Gastroesophageal sphincter (tissue), 4 donors: ENCODE measurements at regions not wholly inside any gene's neighbourhood (a gene's known extent, or its start where the extent isn't known, plus 50 kb on each side); places are given as distances from the start of the nearest gene placed in this dataset.

Source experiments
- ATAC-seq: fragments of 150-250 bp; one replicate; pipeline ENCODE4 v1.9.1; 2016; ENCODE audit warnings: mild to moderate bottlenecking, moderate library complexity
- H3K27ac ChIP-seq, 4 donors: fragments of 200-600 bp; sonication (generic) in 3 of 4; 1 replicate in 3 of 4; 2 replicates in 1 of 4; pipeline ENCODE4 v1.5.1; 2016 to 2019
- H3K27me3 ChIP-seq: fragments of 200-600 bp; sonication (generic); one replicate; pipeline ENCODE4 v1.5.1; 2019
- H3K36me3 ChIP-seq, 2 donors: fragments of 200-600 bp; sonication (generic); one replicate each; pipeline ENCODE4 v1.5.1; 2019; ENCODE audit warnings: control low read depth in 1 of 2
- H3K4me1 ChIP-seq, 3 donors: fragments of 200-600 bp; sonication (generic); 1 replicate in 2 of 3; 2 replicates in 1 of 3; pipeline ENCODE4 v1.5.1; 2016 to 2019; ENCODE audit warnings: control low read depth in 2 of 3
- H3K4me3 ChIP-seq, 2 donors: fragments of 200-600 bp; sonication (generic); one replicate each; pipeline ENCODE4 v1.5.1; 2019; ENCODE audit warnings: mild to moderate bottlenecking in 1 of 2, moderate library complexity in 1 of 2
- H3K9me3 ChIP-seq, 3 donors: fragments of 200-600 bp; sonication (generic); one replicate each; pipeline ENCODE4 v1.5.1; 2017 to 2019; ENCODE audit warnings: control low read depth in 2 of 3
- CTCF ChIP-seq, 4 experiments: fragments of 200-600 bp in 2 of 4; fragments of 450-650 bp in 2 of 4; sonication (generic) in 1 of 4; IDR thresholded peaks; one replicate each; pipeline ENCODE4 v1.5.1; 2017 to 2019; ENCODE audit warnings: antibody characterized with exemption in 4 of 4, mild to moderate bottlenecking in 2 of 4, moderate library complexity in 2 of 4
- EP300 ChIP-seq: sonication (generic); formaldehyde crosslinking; IDR thresholded peaks from one replicate; pipeline ENCODE4 v1.6.1; 2017; ENCODE audit warnings: antibody characterized with exemption, mild to moderate bottlenecking
- POLR2A ChIP-seq, 2 donors: fragments of 450-650 bp; IDR thresholded peaks; one replicate each; pipeline ENCODE4 v1.6.1; 2017; ENCODE audit warnings: antibody characterized with exemption in 2 of 2, mild to moderate bottlenecking in 2 of 2, moderate library complexity in 1 of 2
- POLR2AphosphoS5 ChIP-seq: sonication (generic); formaldehyde crosslinking; IDR thresholded peaks from one replicate; pipeline ENCODE4 v1.6.1; 2017; ENCODE audit warnings: antibody characterized with exemption
- WGBS, 2 donors: methylation state at CpG; one replicate each; pipeline ENCODE4 v1.1.5; 2018; ENCODE audit warnings: low coverage in 1 of 2; 5-methylcytosine and 5-hydroxymethylcytosine counted together

GRCh38 chr12:116461060-116461459 is 98.1 kb upstream of the MAP1LC3B2 start:
- WGBS, 2 donors, result 93 to 94% methylated on average over 2 to 3 of the region's 6 CpGs
- H3K27ac ChIP-seq, result no peak overlapping the region

GRCh38 chr12:116463366-116463765 is 95.8 kb upstream of the MAP1LC3B2 start:
- Histone ChIP-seq H3K9me3 (no peaks in the 10 kb centered on the region), H3K27me3 (no peaks in the 10 kb centered on the region), H3K4me3 (no peak overlapping the region), H3K27ac (no peak overlapping the region), H3K4me1 (no peaks in the 10 kb centered on the region), H3K36me3 (no peaks in the 10 kb centered on the region)
- no peak for ATAC-seq
- TF ChIP-seq EP300, result no peak
- no peak for TF ChIP-seq POLR2A (IDR thresholded peaks at IDR 0.05)
- no peak for TF ChIP-seq POLR2AphosphoS5
- TF ChIP-seq CTCF (IDR thresholded peaks at IDR 0.05), result no peak
- WGBS, 2 donors, result 100% methylated on average over 1 of the region's 1 CpG; no CpG with 5 or more reads in 1 of the 2 donors

More at GRCh38 chr12:116461060-116461459, 98.1 kb upstream of the MAP1LC3B2 start:
- Histone ChIP-seq H3K4me3 (no peak overlapping the region), H3K4me1 (peaks cover 0 to 12% (median 6%) of the 10 kb centered on the region in 3 donors), H3K27me3 (no peaks in the 10 kb centered on the region), H3K9me3 (no peaks in the 10 kb centered on the region), H3K36me3 (no peaks in the 10 kb centered on the region)
- no peak for ATAC-seq
- no peak for TF ChIP-seq EP300

- WGBS, 2 donors, result 83 to 92% methylated on average over 2 of the region's 3 CpGs
- H3K27ac ChIP-seq, result no peak overlapping the region
Observed at GRCh38 chr12:116465407-116465806, 93.8 kb upstream of the MAP1LC3B2 start.

GRCh38 chr12:116465856-116466255 is 93.3 kb upstream of the MAP1LC3B2 start:
- TF ChIP-seq CTCF (IDR thresholded peaks at IDR 0.05), result no peak
- no peak for TF ChIP-seq EP300
- TF ChIP-seq POLR2A (IDR thresholded peaks at IDR 0.05), result no peak
- no peak for TF ChIP-seq POLR2AphosphoS5
- H3K27me3 ChIP-seq, result no peaks in the 10 kb centered on the region
- H3K4me1 ChIP-seq, result no peaks in the 10 kb centered on the region
- H3K36me3 ChIP-seq, result no peaks in the 10 kb centered on the region
- H3K4me3 ChIP-seq, result no peak overlapping the region
- H3K27ac ChIP-seq, result no peak overlapping the region
- no peak for ATAC-seq
- no peaks in the 10 kb centered on the region for H3K9me3 ChIP-seq
- 84 to 90% methylated on average over 3 of the region's 4 CpGs for WGBS, 2 donors

More at GRCh38 chr12:116465407-116465806, 93.8 kb upstream of the MAP1LC3B2 start:
- Histone ChIP-seq H3K4me1 (no peaks in the 10 kb centered on the region), H3K4me3 (no peak overlapping the region), H3K36me3 (no peaks in the 10 kb centered on the region), H3K27me3 (no peaks in the 10 kb centered on the region), H3K9me3 (no peaks in the 10 kb centered on the region)
- TF ChIP-seq EP300, result no peak
- no peak for TF ChIP-seq POLR2A (IDR thresholded peaks at IDR 0.05)
- no peak for ATAC-seq

GRCh38 chr12:116466536-116466935 is 92.6 kb upstream of the MAP1LC3B2 start:
- no peak for ATAC-seq
- no peak for TF ChIP-seq POLR2A (IDR thresholded peaks at IDR 0.05)
- TF ChIP-seq EP300, result no peak
- TF ChIP-seq POLR2AphosphoS5, result no peak
- TF ChIP-seq CTCF (IDR thresholded peaks at IDR 0.05), result no peak
- H3K36me3 ChIP-seq, result no peaks in the 10 kb centered on the region
- no peaks in the 10 kb centered on the region for H3K9me3 ChIP-seq
- H3K4me3 ChIP-seq, result no peak overlapping the region
- no peaks in the 10 kb centered on the region for H3K4me1 ChIP-seq
- H3K27me3 ChIP-seq, result no peaks in the 10 kb centered on the region
- WGBS, 2 donors, result 49 to 69% methylated on average over 3 of the region's 3 CpGs
- no peak overlapping the region for H3K27ac ChIP-seq

- Histone ChIP-seq H3K27me3 (no peaks in the 10 kb centered on the region), H3K4me3 (no peak overlapping the region), H3K9me3 (no peaks in the 10 kb centered on the region), H3K4me1 (no peaks in the 10 kb centered on the region), H3K36me3 (no peaks in the 10 kb centered on the region), H3K27ac (no peak overlapping the region)
- no peak for ATAC-seq
- WGBS, 2 donors, result 79 to 83% methylated on average over 3 of the region's 3 CpGs
- TF ChIP-seq POLR2A (IDR thresholded peaks at IDR 0.05), result no peak
- no peak for TF ChIP-seq CTCF (IDR thresholded peaks at IDR 0.05)
- no peak for TF ChIP-seq POLR2AphosphoS5
- no peak for TF ChIP-seq EP300
Observed at GRCh38 chr12:116469344-116469743, 89.8 kb upstream of the MAP1LC3B2 start.
